Activated CD8-positive, alpha-beta memory T cell treated with anti-CD3 and anti-CD28 coated beads for 48 hours (primary cell): ENCODE measurements at regions not wholly inside any gene's neighbourhood (a gene's known extent, or its start where the extent isn't known, plus 50 kb on each side); places are given as distances from the start of the nearest gene placed in this dataset.

Experiments
- DNase-seq, 3 experiments: peaks; one replicate each; pipeline ENCODE4 v3.0.0-alpha.2; 2020; ENCODE audit warnings: low read depth in 2 of 3, low spot score in 2 of 3

- DNase-seq = no peak
Measured at GRCh38 chr15:62462268-62462667, 297.2 kb upstream of the C2CD4B start.

DNA sequence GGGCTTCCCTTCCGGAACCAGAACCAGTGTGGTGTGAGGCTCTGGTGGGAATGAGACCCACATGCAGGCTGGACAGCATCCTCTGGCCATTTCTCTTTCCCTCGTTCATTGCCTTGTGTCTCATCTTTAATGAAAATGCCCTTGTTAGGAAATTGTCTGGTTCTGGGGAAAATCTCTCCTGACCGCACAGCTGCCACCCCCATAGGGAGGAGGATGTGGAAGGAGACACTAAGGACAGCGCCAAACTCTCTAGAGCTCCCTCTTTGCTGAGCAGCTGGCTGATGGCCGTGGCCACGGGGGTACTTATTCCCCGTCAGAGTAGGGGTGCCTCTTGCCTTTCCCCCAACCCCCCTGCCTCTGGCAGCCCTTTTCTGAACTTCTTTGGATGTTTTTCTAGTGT lies 297.6 kb upstream of the C2CD4B start:
- no peak for DNase-seq

DNA sequence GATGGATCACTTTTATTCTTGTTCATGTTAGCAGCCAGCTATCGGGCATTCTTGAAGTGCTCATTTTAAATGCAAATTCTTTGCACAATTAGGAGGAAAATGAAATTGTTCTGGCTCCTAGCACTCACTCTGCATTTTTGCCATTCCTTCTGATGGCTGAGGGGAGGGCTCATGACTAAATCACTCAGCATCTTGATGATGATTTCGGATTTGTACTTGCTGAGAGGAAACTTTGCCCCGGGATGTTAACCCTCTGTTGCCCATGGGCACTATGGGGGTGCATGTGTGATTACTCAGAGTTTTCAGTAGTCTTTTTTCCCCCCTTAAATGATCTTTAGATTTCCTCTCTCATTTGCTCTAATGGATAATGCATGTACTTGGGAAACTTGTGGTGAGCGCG lies 299.6 kb upstream of the C2CD4B start:
- no peak for DNase-seq

- no peak for DNase-seq
Measured at GRCh38 chr15:62465173-62465572, 300.1 kb upstream of the C2CD4B start.

- DNase-seq = no peak
Measured at GRCh38 chr15:62469478-62469873, 304.4 kb upstream of the C2CD4B start.

- no peak for DNase-seq
Measured at GRCh38 chr15:62469874-62470688, 305.0 kb upstream of the C2CD4B start.

GRCh38 chr15:62472616-62473299 lies 307.7 kb upstream of the C2CD4B start:
- no peak for DNase-seq

DNA sequence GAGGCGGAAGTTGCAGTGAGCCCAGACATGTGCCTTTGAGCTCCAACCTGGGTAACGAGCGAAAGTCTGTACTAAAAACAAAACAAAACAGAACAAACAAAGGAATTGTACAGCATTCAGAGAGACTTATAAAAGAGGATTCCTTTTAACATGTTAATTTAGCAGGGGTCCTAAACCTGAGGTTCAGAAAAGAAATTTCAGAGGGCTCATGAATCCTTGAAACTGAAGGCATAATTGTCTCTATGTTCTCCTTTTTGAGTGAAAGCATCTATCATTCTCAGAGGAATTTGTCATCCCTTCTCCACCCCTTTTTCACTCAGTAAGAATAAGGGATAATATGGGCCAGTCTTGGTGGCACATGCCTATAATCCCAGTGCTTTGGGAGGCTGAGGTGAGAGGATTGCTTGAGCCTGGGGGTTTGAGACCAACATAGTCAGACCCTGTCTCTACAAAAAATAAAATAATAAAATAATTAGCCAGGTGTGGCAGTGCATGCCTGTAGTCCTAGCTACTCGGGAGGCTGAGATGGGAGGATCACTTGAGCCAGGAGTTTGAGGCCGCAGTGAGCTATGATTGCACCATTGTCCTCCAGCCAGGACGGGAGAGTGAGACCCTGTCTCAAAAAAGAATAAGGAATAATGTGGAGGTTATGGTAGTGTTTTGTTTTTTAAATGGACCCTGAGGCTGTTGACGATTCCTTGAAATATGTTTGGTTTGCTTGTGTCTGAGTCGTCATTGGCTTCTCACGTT lies 309.1 kb upstream of the C2CD4B start:
- no peak for DNase-seq

DNA sequence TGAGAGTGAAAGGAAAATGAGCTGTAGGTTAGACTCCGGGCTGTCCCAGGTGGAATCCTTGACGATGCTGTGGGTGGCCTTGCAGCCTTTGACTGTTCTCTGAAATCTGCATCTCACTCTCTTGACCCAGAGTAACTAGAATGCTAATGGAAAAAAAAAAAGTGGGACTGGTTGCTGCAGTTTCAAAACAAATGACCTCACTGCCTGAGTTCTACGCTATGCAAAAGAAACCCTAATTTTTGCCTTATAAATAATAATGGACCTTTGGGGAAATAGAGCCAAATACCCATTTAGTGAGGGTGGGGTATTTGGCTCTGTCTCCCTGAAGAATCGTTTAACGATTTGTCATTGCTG lies 309.7 kb upstream of the C2CD4B start:
- DNase-seq = no peak

DNA sequence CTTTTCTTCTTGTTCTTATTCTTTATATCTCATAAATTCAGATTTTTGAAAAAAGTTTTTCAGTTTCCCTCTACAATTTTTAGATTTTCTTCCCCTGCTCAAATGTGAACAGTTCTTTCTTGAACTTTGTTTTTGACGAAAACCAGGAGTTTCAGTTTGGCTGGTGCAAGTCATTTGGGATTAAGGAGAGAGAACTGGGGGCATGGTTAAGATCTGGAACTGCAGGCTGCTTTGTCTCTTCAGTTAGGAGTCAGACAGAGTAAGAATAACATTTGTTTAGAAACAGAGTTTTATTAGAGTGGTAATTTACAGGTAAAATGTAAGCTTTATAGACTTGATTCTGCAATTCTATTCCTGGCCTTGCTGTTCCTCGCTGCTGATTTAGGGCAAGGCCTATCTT lies 310.5 kb upstream of the C2CD4B start:
- no peak for DNase-seq

DNA sequence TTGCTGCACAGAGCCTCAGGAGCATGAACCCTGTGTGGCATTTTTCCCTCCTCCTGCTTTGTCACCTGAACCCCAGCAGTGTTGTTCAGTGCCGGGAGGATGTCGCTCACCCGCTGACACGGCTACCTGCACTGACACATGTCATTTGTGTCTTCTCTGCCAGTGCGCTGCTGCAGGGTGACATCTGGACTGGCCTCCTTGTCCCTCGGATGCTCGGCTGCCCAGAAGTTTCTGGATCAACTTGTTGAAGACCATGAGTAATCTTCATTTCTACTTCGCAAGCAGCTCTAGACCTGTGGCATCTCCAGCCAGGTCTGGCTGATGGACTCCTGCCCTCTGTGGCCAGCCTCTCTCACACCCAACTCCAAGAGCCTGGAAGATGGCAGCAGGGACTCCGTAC lies 311.1 kb upstream of the C2CD4B start:
- no peak for DNase-seq

DNA sequence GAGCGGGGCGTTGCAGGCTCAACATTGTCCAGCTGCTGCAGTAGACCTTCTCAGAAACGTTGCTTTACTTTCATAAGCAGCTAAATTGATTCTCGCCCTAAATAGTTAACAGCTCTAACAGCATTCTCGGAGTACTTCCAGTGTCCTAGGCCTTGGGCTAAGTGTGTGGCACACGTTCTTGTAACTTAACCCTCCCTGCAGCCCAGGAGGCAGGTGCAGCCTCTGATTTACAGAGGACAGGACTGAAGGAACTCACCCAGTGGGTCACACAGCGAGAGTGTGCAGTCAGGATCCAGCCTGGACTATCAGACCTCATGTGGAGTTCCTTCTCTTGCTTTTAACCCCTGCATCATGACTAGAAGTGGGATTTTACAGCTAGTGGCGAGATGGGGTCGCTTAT lies 312.8 kb upstream of the C2CD4B start:
- no peak for DNase-seq

GRCh38 chr15:62482785-62483429 lies 317.8 kb upstream of the C2CD4B start:
- peak in 1 of 3 experiments; percentile 11 for DNase-seq

GRCh38 chr15:62483814-62484213 lies 318.7 kb upstream of the C2CD4B start:
- no peak for DNase-seq

DNA sequence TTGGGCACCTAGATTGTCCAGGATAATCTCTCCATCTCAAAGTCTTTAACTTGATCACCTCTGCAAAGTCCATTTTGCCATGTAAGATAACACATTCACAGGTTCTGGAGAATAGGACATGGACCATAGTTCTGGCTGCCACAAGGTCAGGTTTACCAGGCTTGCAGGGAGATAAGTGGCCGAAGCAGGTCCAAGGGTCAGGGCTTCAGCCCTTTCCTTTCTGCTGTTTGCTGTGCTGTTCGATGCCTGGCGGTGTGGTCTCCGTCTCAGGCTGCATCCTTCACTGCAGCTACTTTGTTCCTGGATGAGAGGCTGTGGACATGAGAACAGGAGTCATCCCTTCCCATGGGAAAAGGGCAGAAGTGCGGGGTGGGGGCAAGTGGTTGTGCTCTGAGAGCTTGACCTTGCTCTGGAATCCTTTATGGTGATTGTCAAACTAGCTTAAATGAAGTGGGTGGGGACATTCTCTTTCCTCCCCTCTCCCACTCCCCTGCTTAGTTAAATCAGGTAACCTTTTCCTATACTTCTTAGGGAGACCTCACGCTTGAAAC lies 320.2 kb upstream of the C2CD4B start:
- no peak for DNase-seq

DNA sequence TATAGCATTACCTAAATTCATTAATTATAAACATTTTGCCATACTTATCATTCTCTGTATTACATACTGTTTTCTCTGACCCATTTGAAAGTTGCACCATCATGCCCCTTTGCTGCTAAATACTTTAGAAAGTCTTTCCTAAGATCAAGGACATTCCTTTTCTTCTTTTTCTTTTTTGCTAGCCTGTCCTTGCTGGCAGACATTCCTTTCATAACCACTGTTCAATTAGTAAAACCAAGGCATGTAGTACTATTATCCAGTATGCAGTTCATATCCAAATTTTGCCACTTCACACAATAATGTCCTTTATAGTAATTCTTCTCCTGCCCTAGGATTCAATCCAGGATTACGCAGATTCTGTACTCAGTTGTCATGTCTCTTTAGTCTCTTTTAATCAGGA lies 321.0 kb upstream of the C2CD4B start:
- DNase-seq = no peak

GRCh38 chr15:62488387-62488786 lies 323.3 kb upstream of the C2CD4B start:
- no peak for DNase-seq

- DNase-seq = no peak
Measured at GRCh38 chr15:62491642-62492041, 326.6 kb upstream of the C2CD4B start.

DNA sequence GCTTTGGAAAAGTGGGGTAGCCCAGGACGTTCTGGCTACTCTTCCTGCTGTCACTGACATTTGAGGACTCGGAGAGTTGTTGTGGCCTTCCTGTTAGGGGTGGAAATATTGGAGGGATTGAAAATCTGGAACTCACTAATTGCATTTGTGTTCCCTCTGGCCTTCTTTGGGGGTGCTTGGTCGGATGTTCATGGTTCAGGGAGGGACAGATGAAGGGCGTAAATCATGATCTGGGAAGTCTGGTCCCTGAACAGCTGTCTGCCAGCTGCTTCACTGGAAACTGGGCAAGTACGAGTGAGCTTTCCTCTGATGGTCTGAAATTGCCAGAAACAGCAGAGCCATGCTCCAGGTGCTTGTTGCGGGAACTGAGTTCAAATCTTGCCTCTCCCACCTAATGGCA lies 327.8 kb upstream of the C2CD4B start:
- no peak for DNase-seq

GRCh38 chr15:62494197-62494596 lies 329.1 kb upstream of the C2CD4B start:
- no peak for DNase-seq
